Trophoblast cell (in vitro differentiated cells and primary cell): ENCODE measurements at regions not wholly inside any gene's neighbourhood (a gene's known extent, or its start where the extent isn't known, plus 50 kb on each side); places are given as distances from the start of the nearest gene placed in this dataset.

Source experiments
- DNase-seq, 2 donors: peaks; one replicate each; pipeline ENCODE4 v3.0.0-alpha.2; 2016
- H2AFZ ChIP-seq: 2 replicates; pipeline ENCODE4 v1.6.1; 2013; ENCODE audit warnings: low read length, moderate library complexity, mild to moderate bottlenecking; ENCODE audit not compliant: insufficient read depth, poor library complexity
- H2AK5ac ChIP-seq: 2 replicates; pipeline ENCODE4 v1.6.1; 2013; ENCODE audit warnings: mild to moderate bottlenecking, low read length
- H2BK120ac ChIP-seq: 2 replicates; pipeline ENCODE4 v1.6.1; 2013; ENCODE audit warnings: low read length, mild to moderate bottlenecking, moderate library complexity; ENCODE audit not compliant: insufficient read depth, poor library complexity
- H2BK12ac ChIP-seq: 2 replicates; pipeline ENCODE4 v1.6.1; 2013; ENCODE audit warnings: mild to moderate bottlenecking, low read length, moderate library complexity
- H2BK5ac ChIP-seq: 2 replicates; pipeline ENCODE4 v1.6.1; 2013; ENCODE audit warnings: low read length, low read depth, moderate library complexity, mild to moderate bottlenecking; ENCODE audit not compliant: poor library complexity
- H3K14ac ChIP-seq: 2 replicates; pipeline ENCODE4 v1.6.1; 2013; ENCODE audit warnings: mild to moderate bottlenecking, low read length
- H3K18ac ChIP-seq: 2 replicates; pipeline ENCODE4 v1.6.1; 2013; ENCODE audit warnings: mild to moderate bottlenecking, low read length
- H3K23ac ChIP-seq: 2 replicates; pipeline ENCODE4 v1.6.1; 2013; ENCODE audit warnings: low read length
- H3K27ac ChIP-seq: 2 replicates; pipeline ENCODE4 v1.5.1; 2013; ENCODE audit warnings: low read depth, mild to moderate bottlenecking, inconsistent platforms, low read length, moderate library complexity
- H3K27me3 ChIP-seq: 2 replicates; pipeline ENCODE4 v1.6.1; 2013; ENCODE audit warnings: inconsistent platforms, mild to moderate bottlenecking, low read length, moderate library complexity; ENCODE audit not compliant: insufficient read depth
- H3K36me3 ChIP-seq, 2 experiments: 1 replicate in 1 of 2; 2 replicates in 1 of 2; pipeline ENCODE4 v1.6.1; 2013; ENCODE audit warnings: low read length in 2 of 2, mild to moderate bottlenecking in 2 of 2, moderate library complexity in 1 of 2; ENCODE audit not compliant: insufficient read depth in 2 of 2, control insufficient read depth in 1 of 2
- H3K4ac ChIP-seq: 2 replicates; pipeline ENCODE4 v1.6.1; 2013; ENCODE audit warnings: low read depth, mild to moderate bottlenecking, low read length, moderate library complexity
- H3K4me1 ChIP-seq, 2 experiments: 1 replicate in 1 of 2; 2 replicates in 1 of 2; pipeline ENCODE4 v1.6.1; 2013; ENCODE audit warnings: low read length in 2 of 2, mild to moderate bottlenecking in 2 of 2, moderate library complexity in 1 of 2; ENCODE audit not compliant: insufficient read depth in 2 of 2, control insufficient read depth in 1 of 2
- H3K4me2 ChIP-seq: 2 replicates; pipeline ENCODE4 v1.6.1; 2013; ENCODE audit warnings: inconsistent platforms, mild to moderate bottlenecking, low read length, moderate library complexity
- H3K4me3 ChIP-seq: 2 replicates; pipeline ENCODE4 v1.5.1; 2013; ENCODE audit warnings: mild to moderate bottlenecking, low read depth, low read length, inconsistent platforms
- H3K79me1 ChIP-seq: one replicate; pipeline ENCODE4 v1.6.1; 2013; ENCODE audit warnings: low read length
- H3K79me2 ChIP-seq: 2 replicates; pipeline ENCODE4 v1.6.1; 2013; ENCODE audit warnings: low read length, mild to moderate bottlenecking; ENCODE audit not compliant: control insufficient read depth, insufficient read depth, poor library complexity
- H3K9ac ChIP-seq: 2 replicates; pipeline ENCODE4 v1.6.1; 2013; ENCODE audit warnings: mild to moderate bottlenecking, low read length
- H3K9me3 ChIP-seq: 2 replicates; pipeline ENCODE4 v1.6.1; 2013; ENCODE audit warnings: low read depth, mild to moderate bottlenecking, control low read depth, inconsistent platforms, low read length; ENCODE audit not compliant: insufficient read depth
- H4K12ac ChIP-seq: 2 replicates; pipeline ENCODE4 v1.6.1; 2013; ENCODE audit warnings: low read depth, mild to moderate bottlenecking, low read length, moderate library complexity
- H4K8ac ChIP-seq: 2 replicates; pipeline ENCODE4 v1.6.1; 2013; ENCODE audit warnings: low read depth, mild to moderate bottlenecking, low read length, moderate library complexity
- H4K91ac ChIP-seq: one replicate; pipeline ENCODE4 v1.6.1; 2013; ENCODE audit warnings: low read depth, mild to moderate bottlenecking, low read length, moderate library complexity
- WGBS: extraction: QIAGEN DNeasy Blood & Tissue Kit; methylation state at CpG from one replicate; pipeline ENCODE4 v1.1.7; 2013; ENCODE audit warnings: missing lambda C conversion rate; ENCODE audit not compliant: insufficient read length, insufficient coverage; ENCODE audit errors: extremely low coverage; 5-methylcytosine and 5-hydroxymethylcytosine counted together

DNA sequence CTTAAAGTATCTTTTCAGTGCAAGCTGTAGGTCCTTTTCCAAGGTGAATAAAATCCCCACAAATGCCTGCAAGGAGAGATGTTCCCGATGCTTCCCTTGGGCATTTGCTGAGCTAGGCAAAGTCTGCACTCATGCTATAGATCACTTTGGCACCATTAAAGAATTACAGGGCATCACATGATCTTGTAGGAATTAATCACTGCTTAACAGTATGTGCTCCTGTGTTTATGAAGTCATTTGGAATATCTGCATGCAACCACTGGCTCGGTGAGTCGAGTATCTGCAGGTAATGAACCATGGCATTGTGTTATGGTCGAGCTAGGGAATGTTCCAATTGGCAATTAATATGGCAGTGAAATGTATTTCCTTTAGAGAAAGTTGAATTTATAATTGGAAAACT lies 615.1 kb downstream of the TLE1 start:
- H3K36me3 ChIP-seq = no peaks in the 10 kb centered on the region
- H4K91ac ChIP-seq = no peak overlapping the region
- H2BK5ac ChIP-seq = no peak overlapping the region
- H3K4me3 ChIP-seq = no peak overlapping the region
- no peaks in the 10 kb centered on the region for H3K79me2 ChIP-seq
- H3K4me1 ChIP-seq = no peaks in the 10 kb centered on the region
- H2AFZ ChIP-seq = no peak overlapping the region
- H3K27ac ChIP-seq = no peak overlapping the region
- H3K9ac ChIP-seq = no peak overlapping the region
- H3K79me1 ChIP-seq = no peaks in the 10 kb centered on the region
- no peak overlapping the region for H4K8ac ChIP-seq
- DNase-seq = no peak
- H3K18ac ChIP-seq = no peak overlapping the region
- H2BK120ac ChIP-seq = no peak overlapping the region
- no peak overlapping the region for H3K4me2 ChIP-seq
- H2AK5ac ChIP-seq = no peak overlapping the region
- no CpG with 5 or more reads among the region's 4 CpGs for WGBS
- no peak overlapping the region for H3K14ac ChIP-seq
- no peak overlapping the region for H4K12ac ChIP-seq
- no peaks in the 10 kb centered on the region for H3K9me3 ChIP-seq
- H3K4ac ChIP-seq = no peak overlapping the region
- H3K23ac ChIP-seq = no peak overlapping the region
- no peaks in the 10 kb centered on the region for H3K27me3 ChIP-seq
- H2BK12ac ChIP-seq = no peak overlapping the region

DNA sequence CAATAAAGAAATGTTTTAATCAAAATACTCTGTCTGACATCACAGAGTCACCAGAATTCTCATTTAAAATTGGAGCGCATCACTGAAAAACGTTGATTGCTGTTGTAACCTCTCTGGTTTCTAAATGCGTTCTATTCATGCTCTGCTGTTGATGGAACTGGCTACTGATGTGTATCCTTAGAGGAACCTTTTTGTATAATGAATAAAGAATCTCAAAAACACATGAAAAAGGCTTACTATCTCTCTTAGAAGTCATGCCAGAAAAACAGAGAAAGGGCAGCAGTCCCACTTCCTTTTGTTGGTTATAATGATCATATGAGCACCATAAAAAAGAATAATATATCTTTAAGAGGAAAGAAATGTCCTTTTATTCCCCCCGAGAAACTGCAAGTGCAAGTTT lies 615.5 kb downstream of the TLE1 start:
- Histone ChIP-seq H3K4ac (no peak overlapping the region), H3K14ac (no peak overlapping the region), H3K27ac (no peak overlapping the region), H2AK5ac (no peak overlapping the region), H3K4me1 (no peaks in the 10 kb centered on the region), H4K12ac (no peak overlapping the region), H2BK120ac (no peak overlapping the region), H4K8ac (no peak overlapping the region), H3K9ac (no peak overlapping the region), H2BK12ac (no peak overlapping the region), H3K4me3 (no peak overlapping the region), H3K4me2 (no peak overlapping the region), H2BK5ac (no peak overlapping the region), H3K9me3 (no peaks in the 10 kb centered on the region), H3K27me3 (no peaks in the 10 kb centered on the region), H4K91ac (no peak overlapping the region), H3K18ac (no peak overlapping the region), H3K79me1 (no peaks in the 10 kb centered on the region), H2AFZ (no peak overlapping the region), H3K23ac (no peak overlapping the region), H3K79me2 (no peaks in the 10 kb centered on the region), H3K36me3 (no peaks in the 10 kb centered on the region)
- no peak for DNase-seq
- WGBS = no CpG with 5 or more reads among the region's 4 CpGs

DNA sequence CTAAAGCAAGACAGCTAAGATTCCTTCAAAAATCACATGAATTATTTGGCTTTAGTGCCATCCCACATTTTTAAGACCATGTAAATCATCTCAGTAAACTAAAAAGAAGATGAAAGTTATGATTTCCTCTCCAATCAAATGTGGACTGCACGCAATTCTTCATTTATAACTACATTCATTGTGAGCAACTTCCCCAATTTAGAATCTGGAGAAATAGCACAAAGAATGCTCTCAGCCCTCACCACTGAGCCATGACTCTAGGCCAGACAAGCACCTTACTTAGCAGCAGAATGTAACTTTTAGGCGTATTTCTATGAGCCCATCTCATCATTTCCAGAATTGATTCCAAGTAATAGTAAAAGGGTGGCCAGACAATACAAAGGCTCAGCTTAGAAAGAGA lies 616.6 kb downstream of the TLE1 start:
- H3K27me3 ChIP-seq = no peaks in the 10 kb centered on the region
- H2AK5ac ChIP-seq = no peak overlapping the region
- no peaks in the 10 kb centered on the region for H3K79me1 ChIP-seq
- H3K9ac ChIP-seq = no peak overlapping the region
- no CpG with 5 or more reads among the region's 2 CpGs for WGBS
- no peak overlapping the region for H3K14ac ChIP-seq
- no peak overlapping the region for H3K23ac ChIP-seq
- peaks cover 2% of the 10 kb centered on the region for H3K9me3 ChIP-seq
- no peak overlapping the region for H3K4ac ChIP-seq
- H3K4me1 ChIP-seq = no peaks in the 10 kb centered on the region
- no peak overlapping the region for H2AFZ ChIP-seq
- no peak overlapping the region for H4K8ac ChIP-seq
- no peak overlapping the region for H2BK5ac ChIP-seq
- no peak overlapping the region for H2BK120ac ChIP-seq
- no peak overlapping the region for H3K4me3 ChIP-seq
- DNase-seq = no peak
- H4K91ac ChIP-seq = no peak overlapping the region
- no peak overlapping the region for H3K18ac ChIP-seq
- no peak overlapping the region for H3K4me2 ChIP-seq
- H3K36me3 ChIP-seq = no peaks in the 10 kb centered on the region
- no peak overlapping the region for H2BK12ac ChIP-seq
- H4K12ac ChIP-seq = no peak overlapping the region
- H3K27ac ChIP-seq = no peak overlapping the region
- H3K79me2 ChIP-seq = no peaks in the 10 kb centered on the region

GRCh38 chr9:81071108-81071507 lies 618.2 kb downstream of the TLE1 start:
- H3K9ac ChIP-seq = no peak overlapping the region
- H2BK5ac ChIP-seq = no peak overlapping the region
- no peak for DNase-seq
- no peak overlapping the region for H3K4ac ChIP-seq
- WGBS = no CpG with 5 or more reads among the region's 2 CpGs
- no peak overlapping the region for H3K4me2 ChIP-seq
- no peaks in the 10 kb centered on the region for H3K36me3 ChIP-seq
- H4K91ac ChIP-seq = no peak overlapping the region
- H3K79me2 ChIP-seq = no peaks in the 10 kb centered on the region
- peaks cover 2% of the 10 kb centered on the region for H3K9me3 ChIP-seq
- no peak overlapping the region for H4K12ac ChIP-seq
- H2AFZ ChIP-seq = no peak overlapping the region
- H3K4me1 ChIP-seq = no peaks in the 10 kb centered on the region
- H3K4me3 ChIP-seq = no peak overlapping the region
- H3K27me3 ChIP-seq = no peaks in the 10 kb centered on the region
- H3K27ac ChIP-seq = no peak overlapping the region
- H2BK120ac ChIP-seq = no peak overlapping the region
- no peak overlapping the region for H4K8ac ChIP-seq
- no peak overlapping the region for H3K14ac ChIP-seq
- H3K18ac ChIP-seq = no peak overlapping the region
- H2BK12ac ChIP-seq = no peak overlapping the region
- H3K79me1 ChIP-seq = no peaks in the 10 kb centered on the region
- no peak overlapping the region for H3K23ac ChIP-seq
- no peak overlapping the region for H2AK5ac ChIP-seq
